Inferior parietal cortex (tissue), 1 donor: ENCODE measurements at regions not wholly inside any gene's neighbourhood (a gene's known extent, or its start where the extent isn't known, plus 50 kb on each side); places are given as distances from the start of the nearest gene placed in this dataset.

Experiments
- DNase-seq: peaks from one replicate; pipeline ENCODE4 v3.0.0-alpha.2; 2016; ENCODE audit errors: extremely low spot score

GRCh38 chr6:109227646-109228045 is 132.3 kb downstream of the CEP57L1 start:
- no peak for DNase-seq

DNA sequence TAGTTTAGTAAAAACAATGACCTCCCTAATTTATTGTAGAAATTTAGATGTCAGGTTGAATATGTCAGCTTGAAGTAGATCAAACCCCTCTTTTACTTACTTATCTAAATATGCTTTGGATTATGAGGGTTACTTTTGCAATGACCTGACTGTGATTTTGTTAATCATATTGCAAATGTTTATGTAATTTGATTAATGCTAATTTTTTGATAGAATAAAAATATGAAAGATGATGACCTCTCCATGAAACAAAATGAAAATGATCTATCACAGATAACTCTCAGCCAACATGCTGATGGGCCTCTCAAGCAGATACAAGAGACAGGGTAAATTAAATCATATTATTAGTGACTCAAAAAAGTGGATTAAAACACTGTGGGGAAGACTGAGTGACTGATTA is 131.0 kb downstream of the CEP57L1 start:
- DNase-seq: no peak

DNA sequence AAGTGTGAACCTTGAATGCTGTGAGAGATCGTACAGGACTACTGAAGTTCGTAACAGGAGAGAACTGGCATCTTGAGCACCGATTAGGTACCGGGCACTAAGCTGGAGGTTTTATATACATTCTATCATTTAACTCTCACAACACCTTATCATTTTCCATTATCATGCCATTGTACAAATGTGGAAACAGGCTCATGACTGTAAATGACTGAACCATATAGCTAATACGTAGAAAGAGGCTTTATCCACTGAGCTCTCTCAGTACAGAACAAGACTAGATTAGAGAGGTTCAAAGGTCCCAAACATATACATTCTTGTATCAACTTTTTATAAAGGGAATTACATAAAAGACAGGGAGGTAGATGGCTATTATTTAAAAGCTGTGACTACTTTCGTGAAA is 130.6 kb downstream of the CEP57L1 start:
- DNase-seq: no peak

- DNase-seq: no peak
These were observed 129.7 kb downstream of the CEP57L1 start for GRCh38 chr6:109224994-109225393.

- DNase-seq: no peak
These were observed 129.0 kb downstream of the CEP57L1 start for GRCh38 chr6:109224107-109224875.

GRCh38 chr6:109222848-109223247 is 127.5 kb downstream of the CEP57L1 start:
- DNase-seq: no peak

- no peak for DNase-seq
These were observed 126.4 kb downstream of the CEP57L1 start for GRCh38 chr6:109221543-109222195.
